ENCODE measurements at regions not wholly inside any gene's neighbourhood (a gene's known extent, or its start where the extent isn't known, plus 50 kb on each side); places are given as distances from the start of the nearest gene placed in this dataset.

- no peak for DNase-seq
- TF ChIP-seq EZH2phosphoT487 (IDR thresholded peaks at IDR 0.05; ENCODE audit: low read length) (no peak), CTCF (IDR thresholded peaks at IDR 0.05; ENCODE audit: low read length) (no peak), EZH2 (optimal IDR thresholded peaks at IDR 0.05; ENCODE audit: low read depth, low read length) (no peak)
- H3F3A ChIP-seq (ENCODE audit: insufficient read depth, low read length): no peaks in the 10 kb centered on the region
These were observed 952.5 kb upstream of the SEMA6D start for GRCh38 chr15:46764851-46765250.

DNA sequence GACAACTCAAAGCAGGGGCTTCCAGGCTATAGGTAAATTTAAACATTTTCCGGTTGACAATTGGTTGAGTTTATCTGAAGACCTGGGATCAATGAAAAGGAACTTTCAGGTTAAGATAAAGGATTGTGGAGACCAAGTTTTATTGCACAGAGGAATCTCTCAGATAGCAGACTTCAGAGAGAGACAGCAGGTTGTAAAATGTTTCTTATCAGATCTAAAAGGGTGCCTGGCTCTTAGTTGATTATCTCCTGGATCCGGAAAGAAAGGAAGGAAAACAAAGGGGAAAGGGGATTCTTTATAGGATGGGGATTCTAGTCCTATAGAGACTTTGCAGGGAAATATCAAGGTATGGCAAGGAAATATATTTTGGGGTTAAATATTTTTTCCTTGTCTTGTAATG, 951.3 kb upstream of the SEMA6D start:
- Histone ChIP-seq H3F3A (ENCODE audit: insufficient read depth, low read length) (no peaks in the 10 kb centered on the region), H3K36me3 (replicated peaks; ENCODE audit: insufficient read depth, low read length) (no peaks in the 10 kb centered on the region), H3K4me1 (ENCODE audit: low read length) (no peaks in the 10 kb centered on the region), H3K9ac (ENCODE audit: low read length) (no peak overlapping the region), H2AFZ (ENCODE audit: low read length) (no peak overlapping the region), H3K4me3 (ENCODE audit: low read length) (no peak overlapping the region), H3K79me2 (ENCODE audit: low read length) (no peaks in the 10 kb centered on the region), H3K27ac (ENCODE audit: low read length) (no peak overlapping the region), H3K4me2 (ENCODE audit: low read depth, low read length) (no peak overlapping the region), H4K20me1 (ENCODE audit: insufficient read depth, low read length) (no peaks in the 10 kb centered on the region), H3K27me3 (replicated peaks; ENCODE audit: insufficient read depth, low read length) (no peaks in the 10 kb centered on the region), H3K9me2 (replicated peaks; ENCODE audit: insufficient read depth, low read length) (no peaks in the 10 kb centered on the region), H3K9me3 (replicated peaks; ENCODE audit: insufficient read depth, low read length) (no peaks in the 10 kb centered on the region)
- no peak for DNase-seq
- TF ChIP-seq EZH2 (optimal IDR thresholded peaks at IDR 0.05; ENCODE audit: low read depth, low read length) (no peak), EZH2phosphoT487 (IDR thresholded peaks at IDR 0.05; ENCODE audit: low read length) (no peak), CTCF (IDR thresholded peaks at IDR 0.05; ENCODE audit: low read length) (no peak)

More at GRCh38 chr15:46764851-46765250, 952.5 kb upstream of the SEMA6D start:
- Histone ChIP-seq H3K27ac (ENCODE audit: low read length) (no peak overlapping the region), H3K27me3 (replicated peaks; ENCODE audit: insufficient read depth, low read length) (no peaks in the 10 kb centered on the region), H3K79me2 (ENCODE audit: low read length) (no peaks in the 10 kb centered on the region), H3K4me2 (ENCODE audit: low read depth, low read length) (no peak overlapping the region), H4K20me1 (ENCODE audit: insufficient read depth, low read length) (no peaks in the 10 kb centered on the region), H3K9me2 (replicated peaks; ENCODE audit: insufficient read depth, low read length) (no peaks in the 10 kb centered on the region), H3K4me1 (ENCODE audit: low read length) (no peaks in the 10 kb centered on the region), H3K9ac (ENCODE audit: low read length) (no peak overlapping the region), H3K4me3 (ENCODE audit: low read length) (no peak overlapping the region), H3K36me3 (replicated peaks; ENCODE audit: insufficient read depth, low read length) (no peaks in the 10 kb centered on the region), H3K9me3 (replicated peaks; ENCODE audit: insufficient read depth, low read length) (no peaks in the 10 kb centered on the region), H2AFZ (ENCODE audit: low read length) (no peak overlapping the region)

- Histone ChIP-seq H4K20me1 (ENCODE audit: insufficient read depth, low read length) (no peaks in the 10 kb centered on the region), H3K4me2 (ENCODE audit: low read depth, low read length) (no peak overlapping the region), H3K9me2 (replicated peaks; ENCODE audit: insufficient read depth, low read length) (no peaks in the 10 kb centered on the region), H3K4me3 (ENCODE audit: low read length) (no peak overlapping the region), H3K36me3 (replicated peaks; ENCODE audit: insufficient read depth, low read length) (no peaks in the 10 kb centered on the region), H2AFZ (ENCODE audit: low read length) (no peak overlapping the region), H3K9ac (ENCODE audit: low read length) (no peak overlapping the region), H3K27me3 (replicated peaks; ENCODE audit: insufficient read depth, low read length) (no peaks in the 10 kb centered on the region), H3K9me3 (replicated peaks; ENCODE audit: insufficient read depth, low read length) (no peaks in the 10 kb centered on the region), H3K79me2 (ENCODE audit: low read length) (no peaks in the 10 kb centered on the region), H3K27ac (ENCODE audit: low read length) (no peak overlapping the region), H3F3A (ENCODE audit: insufficient read depth, low read length) (no peaks in the 10 kb centered on the region), H3K4me1 (ENCODE audit: low read length) (no peaks in the 10 kb centered on the region)
- DNase-seq: no peak
- TF ChIP-seq EZH2 (optimal IDR thresholded peaks at IDR 0.05; ENCODE audit: low read depth, low read length): no peak
- no peak for TF ChIP-seq CTCF (IDR thresholded peaks at IDR 0.05; ENCODE audit: low read length)
- TF ChIP-seq EZH2phosphoT487 (IDR thresholded peaks at IDR 0.05; ENCODE audit: low read length): no peak
These were observed 949.0 kb upstream of the SEMA6D start for GRCh38 chr15:46768287-46768686.

All from MM.1S (cell line).